H1 (cell line): ENCODE measurements at regions not wholly inside any gene's neighbourhood (a gene's known extent, or its start where the extent isn't known, plus 50 kb on each side); places are given as distances from the start of the nearest gene placed in this dataset.

Experiments used
- CTCF ChIA-PET: fragments of 300-600 bp; sonication (Branson Sonifier 250); formaldehyde crosslinking; loops from one replicate; lab custom pipeline; 2021; ENCODE audit not compliant: partially characterized antibody; lab: Charles Lee
- POLR2A ChIA-PET: fragments of 300-600 bp; sonication (Branson Sonifier 250); formaldehyde crosslinking; loops from one replicate; lab custom pipeline; 2021; ENCODE audit warnings: inconsistent platforms; ENCODE audit not compliant: partially characterized antibody; lab: Charles Lee
- DNase-seq, 2 experiments: peaks; one replicate each; pipeline versions ENCODE4 v3.0.0 to v3.0.0-alpha.2; 2010 to 2022; ENCODE audit warnings: low spot score in 2 of 2, low read depth in 1 of 2, mixed read lengths in 1 of 2
- FAIRE-seq: peaks from 2 replicates; lab custom pipeline; 2011; peaks lifted over from hg19 to GRCh38; lab: Jason Lieb, UNC
- H2AFZ ChIP-seq: 2 replicates; pipeline ENCODE4 v1.8.1; 2012; ENCODE audit warnings: low read length, inconsistent platforms
- H2AK5ac ChIP-seq: 2 replicates; pipeline ENCODE4 v1.6.1; 2013; ENCODE audit warnings: low read depth, low read length
- H2BK120ac ChIP-seq: replicated peaks from 2 replicates; pipeline ENCODE3; 2013; ENCODE audit warnings: low read depth, low read length, inconsistent platforms
- H2BK12ac ChIP-seq: 2 replicates; pipeline ENCODE4 v1.6.1; 2013; ENCODE audit warnings: low read depth, low read length
- H2BK15ac ChIP-seq: 2 replicates; pipeline ENCODE4 v1.6.1; 2013; ENCODE audit warnings: low read length
- H2BK20ac ChIP-seq: 2 replicates; pipeline ENCODE4 v1.6.1; 2013; ENCODE audit warnings: low read length
- H2BK5ac ChIP-seq: 2 replicates; pipeline ENCODE4 v1.6.1; 2013; ENCODE audit warnings: low read depth, low read length
- H3K14ac ChIP-seq: 2 replicates; pipeline ENCODE4 v1.6.1; 2013; ENCODE audit warnings: inconsistent platforms; ENCODE audit not compliant: insufficient read length
- H3K18ac ChIP-seq: 2 replicates; pipeline ENCODE4 v1.6.1; 2013; ENCODE audit warnings: low read length; ENCODE audit errors: extremely low read depth
- H3K23ac ChIP-seq: 2 replicates; pipeline ENCODE4 v1.6.1; 2013; ENCODE audit warnings: inconsistent platforms; ENCODE audit not compliant: insufficient read length
- H3K23me2 ChIP-seq: 2 replicates; pipeline ENCODE4 v1.6.1; 2013; ENCODE audit warnings: low read depth, low read length
- H3K27ac ChIP-seq: 2 replicates; pipeline ENCODE4 v1.6.1; 2011; ENCODE audit warnings: low read depth, low read length, inconsistent platforms
- H3K27me3 ChIP-seq, 4 experiments: replicated peaks in 1 of 4; 1 replicate in 1 of 4; 2 replicates in 3 of 4; pipeline versions ENCODE4 v1.6.1 to v1.8.1; 2011 to 2013; ENCODE audit warnings: low read length in 3 of 4, mild to moderate bottlenecking in 3 of 4, inconsistent platforms in 2 of 4, mixed read lengths in 2 of 4, moderate library complexity in 1 of 4; ENCODE audit not compliant: control insufficient read depth in 3 of 4, insufficient read depth in 3 of 4; ENCODE audit errors: extremely low read depth in 1 of 4
- H3K36me3 ChIP-seq, 4 experiments: 2 replicates each; pipeline versions ENCODE4 v1.6.1 to v1.8.1; 2011 to 2013; ENCODE audit warnings: mild to moderate bottlenecking in 4 of 4, low read length in 3 of 4, moderate library complexity in 2 of 4, control low read depth in 1 of 4, inconsistent platforms in 1 of 4; ENCODE audit not compliant: insufficient read depth in 4 of 4, control insufficient read depth in 2 of 4
- H3K4ac ChIP-seq: replicated peaks from 2 replicates; pipeline ENCODE3; 2013; ENCODE audit warnings: low read length, low read depth, mixed read lengths, inconsistent platforms; ENCODE audit not compliant: insufficient read length
- H3K4me1 ChIP-seq, 4 experiments: replicated peaks in 1 of 4; 1 replicate in 1 of 4; 2 replicates in 3 of 4; pipeline versions ENCODE4 v1.6.1 to v1.8.1; 2011 to 2013; ENCODE audit warnings: low read length in 3 of 4, inconsistent platforms in 2 of 4, mixed read lengths in 1 of 4; ENCODE audit not compliant: insufficient read depth in 4 of 4, control insufficient read depth in 3 of 4
- H3K4me2 ChIP-seq, 2 experiments: 2 replicates each; pipeline versions ENCODE4 v1.6.1 to v1.8.1; 2011 to 2013; ENCODE audit warnings: low read depth in 2 of 2, low read length in 2 of 2, control low read depth in 1 of 2, inconsistent platforms in 1 of 2, mild to moderate bottlenecking in 1 of 2; ENCODE audit not compliant: insufficient read depth in 1 of 2
- H3K4me3 ChIP-seq, 4 experiments: fragments of 200-600, 300-600 bp in 1 of 4; sonication (generic), shearing (Covaris generic), sonication (Bioruptor Twin) in 1 of 4; 2 replicates each; pipeline versions ENCODE4 v1.5.1 to v1.8.1; 2011 to 2016; ENCODE audit warnings: low read length in 4 of 4, low read depth in 3 of 4, control low read depth in 2 of 4, inconsistent platforms in 2 of 4, mild to moderate bottlenecking in 2 of 4, mixed read lengths in 1 of 4, moderate library complexity in 1 of 4; ENCODE audit not compliant: insufficient read depth in 2 of 4; ENCODE audit errors: extremely low read depth in 1 of 4
- H3K56ac ChIP-seq: replicated peaks from 2 replicates; pipeline ENCODE3; 2013; ENCODE audit warnings: low read depth, mild to moderate bottlenecking, mixed read lengths, low read length, inconsistent platforms; ENCODE audit not compliant: insufficient read length
- H3K79me1 ChIP-seq: 2 replicates; pipeline ENCODE4 v1.6.1; 2013; ENCODE audit warnings: low read depth, low read length, control low read depth
- H3K79me2 ChIP-seq, 2 experiments: 2 replicates each; pipeline versions ENCODE4 v1.6.1 to v1.8.1; 2012 to 2013; ENCODE audit warnings: low read length in 2 of 2, mild to moderate bottlenecking in 2 of 2, inconsistent platforms in 1 of 2; ENCODE audit not compliant: insufficient read depth in 2 of 2, control insufficient read depth in 1 of 2
- H3K9ac ChIP-seq, 4 experiments: replicated peaks in 1 of 4; 1 replicate in 1 of 4; 2 replicates in 3 of 4; pipeline versions ENCODE4 v1.6.1 to v1.8.1; 2011 to 2013; ENCODE audit warnings: low read depth in 3 of 4, low read length in 3 of 4, control low read depth in 2 of 4, mild to moderate bottlenecking in 2 of 4, moderate library complexity in 2 of 4, inconsistent platforms in 1 of 4; ENCODE audit errors: extremely low read depth in 1 of 4
- H3K9me3 ChIP-seq, 2 experiments: 2 replicates each; pipeline versions ENCODE4 v1.6.1 to v1.8.1; 2012 to 2013; ENCODE audit warnings: mild to moderate bottlenecking in 2 of 2, moderate library complexity in 2 of 2, control low read depth in 1 of 2, inconsistent platforms in 1 of 2, low read depth in 1 of 2, low read length in 1 of 2, mixed read lengths in 1 of 2; ENCODE audit not compliant: insufficient read depth in 2 of 2
- H4K20me1 ChIP-seq, 2 experiments: replicated peaks in 1 of 2; 2 replicates each; pipeline versions ENCODE3 to v1.8.1; 2011 to 2013; ENCODE audit warnings: inconsistent platforms in 2 of 2, low read length in 2 of 2, mild to moderate bottlenecking in 1 of 2; ENCODE audit not compliant: insufficient read depth in 2 of 2, control insufficient read depth in 1 of 2
- H4K5ac ChIP-seq: 2 replicates; pipeline ENCODE4 v1.6.1; 2013; ENCODE audit warnings: low read length, low read depth, mixed read lengths, inconsistent platforms; ENCODE audit not compliant: insufficient read length
- H4K8ac ChIP-seq: 2 replicates; pipeline ENCODE4 v1.8.0; 2013; ENCODE audit warnings: mild to moderate bottlenecking, moderate library complexity, low read length, inconsistent platforms; ENCODE audit not compliant: insufficient read depth; ENCODE audit errors: extremely low read depth
- H4K91ac ChIP-seq: replicated peaks from 2 replicates; pipeline ENCODE3; 2013; ENCODE audit warnings: low read length, mixed read lengths, inconsistent platforms; ENCODE audit not compliant: insufficient read length
- BCL11A ChIP-seq, 2 experiments: IDR thresholded peaks; one replicate each; pipeline ENCODE4 v1.6.1; 2011; ENCODE audit warnings: low read depth in 2 of 2, low read length in 2 of 2, mild to moderate bottlenecking in 2 of 2
- CBX5 ChIP-seq: fragments of 300-800, 300-1000 bp; sonication (generic); IDR thresholded peaks from 2 replicates; pipeline ENCODE4 v1.7.1; 2016; ENCODE audit warnings: antibody characterized with exemption, low read length, low read depth
- CHD1 ChIP-seq: IDR thresholded peaks from 2 replicates; pipeline ENCODE4 v1.6.1; 2012; ENCODE audit warnings: low read depth, low read length, improper control_type of control experiment
- CREB1 ChIP-seq: IDR thresholded peaks from 2 replicates; pipeline ENCODE4 v1.6.1; 2012; ENCODE audit warnings: inconsistent platforms
- CTBP2 ChIP-seq: IDR thresholded peaks from 2 replicates; pipeline ENCODE4 v1.7.0; 2011; ENCODE audit warnings: borderline replicate concordance, mild to moderate bottlenecking, moderate library complexity, mixed read lengths, low read length; ENCODE audit not compliant: insufficient read depth, insufficient read length
- EGR1 ChIP-seq: IDR thresholded peaks from 2 replicates; pipeline ENCODE4 v1.6.1; 2011; ENCODE audit warnings: low read depth, low read length, borderline replicate concordance
- GABPA ChIP-seq: IDR thresholded peaks from 2 replicates; pipeline ENCODE4 v1.6.1; 2011; ENCODE audit warnings: mild to moderate bottlenecking, low read length, moderate library complexity, borderline replicate concordance; ENCODE audit not compliant: insufficient read depth
- GTF2F1 ChIP-seq: IDR thresholded peaks from 2 replicates; pipeline ENCODE4 v1.6.1; 2012; ENCODE audit warnings: low read depth, low read length, improper control_type of control experiment, borderline replicate concordance
- MAX ChIP-seq: IDR thresholded peaks from 2 replicates; pipeline ENCODE4 v1.6.1; 2012; ENCODE audit warnings: inconsistent platforms
- NANOG ChIP-seq: IDR thresholded peaks from 2 replicates; pipeline ENCODE4 v1.6.1; 2011; ENCODE audit warnings: low read length, low read depth, mild to moderate bottlenecking, inconsistent platforms; ENCODE audit not compliant: insufficient read depth, poor library complexity, severe bottlenecking
- POLR2A ChIP-seq, 2 experiments: IDR thresholded peaks; 1 replicate in 1 of 2; 2 replicates in 1 of 2; pipeline ENCODE4 v1.6.1; 2011; ENCODE audit warnings: low read depth in 2 of 2, low read length in 2 of 2, mild to moderate bottlenecking in 2 of 2; ENCODE audit errors: control extremely low read depth in 1 of 2
- RNF2 ChIP-seq: fragments of 200-900, 300-1000 bp; sonication (generic); IDR thresholded peaks from 2 replicates; pipeline ENCODE4 v1.7.1; 2016; ENCODE audit warnings: borderline replicate concordance, low read depth, mild to moderate bottlenecking, antibody characterized with exemption, low read length; ENCODE audit not compliant: poor library complexity, severe bottlenecking; ENCODE audit errors: missing control alignments
- SP1 ChIP-seq: IDR thresholded peaks from 2 replicates; pipeline ENCODE4 v1.6.1; 2011; ENCODE audit warnings: low read depth, low read length
- SP2 ChIP-seq: IDR thresholded peaks from 2 replicates; pipeline ENCODE4 v1.6.1; 2012; ENCODE audit warnings: mild to moderate bottlenecking, low read length, inconsistent platforms
- TAF1 ChIP-seq: IDR thresholded peaks from 2 replicates; pipeline ENCODE4 v1.6.1; 2011; ENCODE audit warnings: mild to moderate bottlenecking, low read depth, low read length
- TCF12 ChIP-seq: IDR thresholded peaks from 2 replicates; pipeline ENCODE4 v1.6.1; 2011; ENCODE audit warnings: low read depth, mild to moderate bottlenecking, low read length
- TEAD4 ChIP-seq: IDR thresholded peaks from 2 replicates; pipeline ENCODE4 v1.6.1; 2012; ENCODE audit warnings: low read depth, low read length, inconsistent platforms, mixed read lengths
- YY1 ChIP-seq: IDR thresholded peaks from 2 replicates; pipeline ENCODE4 v1.6.1; 2011; ENCODE audit warnings: low read depth, mild to moderate bottlenecking, low read length

GRCh38 chr11:37088573-37088910 is 490.5 kb upstream of the RAG2 start:
- H2BK12ac ChIP-seq, result no peak overlapping the region
- no peak overlapping the region for H3K9ac ChIP-seq
- no peaks in the 10 kb centered on the region for H3K36me3 ChIP-seq
- no peak overlapping the region for H3K18ac ChIP-seq
- no peak overlapping the region for H3K4ac ChIP-seq
- no peaks in the 10 kb centered on the region for H3K27me3 ChIP-seq
- no peak overlapping the region for H3K56ac ChIP-seq
- FAIRE-seq (no peak), DNase-seq (no peak)
- H4K5ac ChIP-seq, result no peak overlapping the region
- TF ChIP-seq GABPA, result no peak
- no peak for TF ChIP-seq EGR1
- no peak for TF ChIP-seq MAX
- TF ChIP-seq CTBP2, result no peak
- no peak for TF ChIP-seq TCF12
- no peak for TF ChIP-seq RNF2
- no peak for TF ChIP-seq SP1
- TF ChIP-seq SP2, result no peak
- no peak for TF ChIP-seq GTF2F1
- no peak for TF ChIP-seq TEAD4
- TF ChIP-seq TAF1, result no peak
- no peak for TF ChIP-seq BCL11A (IDR thresholded peaks at IDR 0.05; ENCODE audit: low read depth in 2 of 2, low read length in 2 of 2)
- TF ChIP-seq YY1, result no peak
- TF ChIP-seq POLR2A (IDR thresholded peaks at IDR 0.05; ENCODE audit: control extremely low read depth in 1 of 2, low read depth in 2 of 2, low read length in 2 of 2), result no peak
- no peak for TF ChIP-seq NANOG
- TF ChIP-seq CBX5, result no peak
- no peak for TF ChIP-seq CREB1
- TF ChIP-seq CHD1, result no peak
- H3K79me2 ChIP-seq, result no peaks in the 10 kb centered on the region
- H3K79me1 ChIP-seq, result no peaks in the 10 kb centered on the region
- H4K8ac ChIP-seq, result no peak overlapping the region
- H3K23me2 ChIP-seq, result no peaks in the 10 kb centered on the region
- no peak overlapping the region for H2BK15ac ChIP-seq
- H3K4me2 ChIP-seq, result no peak overlapping the region
- H4K20me1 ChIP-seq, result no peaks in the 10 kb centered on the region
- H3K27ac ChIP-seq, result no peak overlapping the region
- H3K4me3 ChIP-seq, result no peak overlapping the region
- no peak overlapping the region for H2BK5ac ChIP-seq
- CTCF ChIA-PET, result no interaction called here
- H3K9me3 ChIP-seq, result no peaks in the 10 kb centered on the region
- no peak overlapping the region for H3K23ac ChIP-seq
- H3K4me1 ChIP-seq, result no peaks in the 10 kb centered on the region
- no peak overlapping the region for H2AFZ ChIP-seq
- no peak overlapping the region for H3K14ac ChIP-seq
- POLR2A ChIA-PET, result no interaction called here
- H2AK5ac ChIP-seq, result no peak overlapping the region
- H2BK120ac ChIP-seq, result no peak overlapping the region
- H4K91ac ChIP-seq, result no peak overlapping the region
- no peak overlapping the region for H2BK20ac ChIP-seq
